Activated naive CD8-positive, alpha-beta T cell treated with anti-CD3 and anti-CD28 coated beads for 36 hours (primary cell): ENCODE measurements at regions not wholly inside any gene's neighbourhood (a gene's known extent, or its start where the extent isn't known, plus 50 kb on each side); places are given as distances from the start of the nearest gene placed in this dataset.

ENCODE experiments used
- DNase-seq: peaks from one replicate; pipeline ENCODE4 v3.0.0; 2021
- H3K27ac Mint-ChIP-seq: one replicate; pipeline ENCODE4 v1.8.0; 2022; ENCODE audit warnings: mild to moderate bottlenecking, moderate library complexity, mixed read lengths
- H3K27me3 Mint-ChIP-seq: one replicate; pipeline ENCODE4 v1.8.0; 2022; ENCODE audit warnings: mild to moderate bottlenecking, mixed read lengths
- H3K36me3 Mint-ChIP-seq: one replicate; pipeline ENCODE4 v1.8.0; 2021; ENCODE audit warnings: mild to moderate bottlenecking, mixed read lengths
- H3K4me1 Mint-ChIP-seq: one replicate; pipeline ENCODE4 v1.8.0; 2021; ENCODE audit warnings: mixed read lengths
- H3K4me3 Mint-ChIP-seq: one replicate; pipeline ENCODE4 v1.8.0; 2022; ENCODE audit warnings: mild to moderate bottlenecking, moderate library complexity, mixed read lengths
- H3K9me3 Mint-ChIP-seq: one replicate; pipeline ENCODE4 v1.8.0; 2022; ENCODE audit warnings: mixed read lengths

DNA sequence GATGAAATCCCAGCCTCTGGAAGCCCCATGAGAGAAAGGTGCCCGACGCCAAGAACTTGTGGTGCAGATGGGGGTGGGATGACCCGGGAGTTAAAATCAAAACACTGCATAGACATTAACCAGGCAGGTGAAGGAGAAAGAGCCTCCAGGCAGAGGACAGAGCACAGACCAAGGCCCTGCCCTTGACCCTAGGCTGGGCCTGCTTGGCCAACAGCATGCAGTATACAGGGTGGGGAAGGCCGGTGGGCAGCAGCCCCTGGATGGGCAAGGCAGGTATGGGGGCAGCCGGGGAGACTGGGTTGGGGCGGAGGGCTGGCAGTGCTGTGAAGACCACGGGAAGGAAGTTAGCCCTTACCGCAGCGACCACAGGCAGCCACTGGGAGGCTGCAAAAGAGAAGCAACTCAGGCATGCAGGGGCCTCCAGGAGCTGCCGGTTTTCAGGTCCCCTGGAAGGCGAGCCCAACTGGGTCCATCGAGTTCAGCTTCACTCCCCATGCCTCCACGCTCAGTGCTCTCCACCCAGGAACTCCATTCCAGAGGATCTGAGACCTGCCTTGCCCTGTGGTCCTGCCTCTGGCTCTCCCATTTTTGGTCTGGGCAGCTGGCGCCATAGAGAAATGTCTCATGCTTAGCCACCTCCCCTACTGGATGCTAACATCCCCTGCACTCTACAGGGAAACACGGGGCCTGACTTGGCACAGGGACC is 81.2 kb downstream of the C16orf95 start:
- Mint-ChIP-seq H3K27ac (no peak overlapping the region), H3K9me3 (no peaks in the 10 kb centered on the region), H3K4me3 (no peak overlapping the region), H3K27me3 (peaks cover 42% of the 10 kb centered on the region), H3K4me1 (peaks cover 10% of the 10 kb centered on the region), H3K36me3 (no peaks in the 10 kb centered on the region)
- DNase-seq: no peak

GRCh38 chr16:87236516-87237115 is 80.6 kb downstream of the C16orf95 start:
- Mint-ChIP-seq H3K4me3 (no peak overlapping the region), H3K27ac (no peak overlapping the region), H3K27me3 (peaks cover 42% of the 10 kb centered on the region), H3K36me3 (no peaks in the 10 kb centered on the region), H3K9me3 (no peaks in the 10 kb centered on the region), H3K4me1 (peaks cover 10% of the 10 kb centered on the region)
- no peak for DNase-seq

DNA sequence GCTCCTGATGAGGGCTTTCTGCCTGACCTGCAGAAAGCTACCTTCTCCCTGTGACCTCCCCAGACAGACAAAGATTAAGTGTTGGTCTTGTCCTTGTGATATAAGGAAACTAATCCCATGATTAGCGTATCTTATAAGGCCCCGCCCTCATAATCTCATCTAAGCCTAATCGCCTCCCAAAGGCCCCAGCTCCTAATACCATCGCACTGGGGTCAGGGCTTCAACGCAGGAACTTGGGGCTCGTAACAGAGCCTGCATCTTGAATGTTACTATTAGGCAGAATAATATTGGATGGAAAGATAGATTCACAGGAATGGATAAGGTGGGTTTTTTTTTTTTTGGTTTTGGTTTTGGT is 78.9 kb downstream of the C16orf95 start:
- H3K27ac Mint-ChIP-seq: no peak overlapping the region
- no peak for DNase-seq
- no peaks in the 10 kb centered on the region for H3K36me3 Mint-ChIP-seq
- H3K9me3 Mint-ChIP-seq: no peaks in the 10 kb centered on the region
- peaks cover 42% of the 10 kb centered on the region for H3K27me3 Mint-ChIP-seq
- H3K4me3 Mint-ChIP-seq: no peak overlapping the region
- peaks cover 10% of the 10 kb centered on the region for H3K4me1 Mint-ChIP-seq

GRCh38 chr16:87239545-87239944 is 77.6 kb downstream of the C16orf95 start:
- Mint-ChIP-seq H3K27me3 (peaks cover 37% of the 10 kb centered on the region), H3K4me1 (peaks cover 10% of the 10 kb centered on the region), H3K36me3 (no peaks in the 10 kb centered on the region), H3K9me3 (no peaks in the 10 kb centered on the region), H3K27ac (no peak overlapping the region), H3K4me3 (no peak overlapping the region)
- no peak for DNase-seq

GRCh38 chr16:87240211-87241136 is 76.7 kb downstream of the C16orf95 start:
- Mint-ChIP-seq H3K4me1 (peaks cover 10% of the 10 kb centered on the region), H3K9me3 (no peaks in the 10 kb centered on the region), H3K27me3 (peaks cover 30% of the 10 kb centered on the region), H3K27ac (no peak overlapping the region), H3K4me3 (no peak overlapping the region), H3K36me3 (no peaks in the 10 kb centered on the region)
- DNase-seq: no peak

GRCh38 chr16:87241137-87241771 is 75.9 kb downstream of the C16orf95 start:
- H3K4me1 Mint-ChIP-seq: peaks cover 5% of the 10 kb centered on the region
- H3K27ac Mint-ChIP-seq: no peak overlapping the region
- H3K27me3 Mint-ChIP-seq: peaks cover 25% of the 10 kb centered on the region
- H3K9me3 Mint-ChIP-seq: no peaks in the 10 kb centered on the region
- H3K36me3 Mint-ChIP-seq: no peaks in the 10 kb centered on the region
- H3K4me3 Mint-ChIP-seq: no peak overlapping the region
- no peak for DNase-seq

GRCh38 chr16:87243478-87243877 is 73.7 kb downstream of the C16orf95 start:
- DNase-seq: no peak
- no peak overlapping the region for H3K27ac Mint-ChIP-seq
- H3K27me3 Mint-ChIP-seq: peaks cover 5% of the 10 kb centered on the region
- H3K36me3 Mint-ChIP-seq: no peaks in the 10 kb centered on the region
- no peaks in the 10 kb centered on the region for H3K9me3 Mint-ChIP-seq
- no peak overlapping the region for H3K4me3 Mint-ChIP-seq
- H3K4me1 Mint-ChIP-seq: peaks cover 1% of the 10 kb centered on the region

DNA sequence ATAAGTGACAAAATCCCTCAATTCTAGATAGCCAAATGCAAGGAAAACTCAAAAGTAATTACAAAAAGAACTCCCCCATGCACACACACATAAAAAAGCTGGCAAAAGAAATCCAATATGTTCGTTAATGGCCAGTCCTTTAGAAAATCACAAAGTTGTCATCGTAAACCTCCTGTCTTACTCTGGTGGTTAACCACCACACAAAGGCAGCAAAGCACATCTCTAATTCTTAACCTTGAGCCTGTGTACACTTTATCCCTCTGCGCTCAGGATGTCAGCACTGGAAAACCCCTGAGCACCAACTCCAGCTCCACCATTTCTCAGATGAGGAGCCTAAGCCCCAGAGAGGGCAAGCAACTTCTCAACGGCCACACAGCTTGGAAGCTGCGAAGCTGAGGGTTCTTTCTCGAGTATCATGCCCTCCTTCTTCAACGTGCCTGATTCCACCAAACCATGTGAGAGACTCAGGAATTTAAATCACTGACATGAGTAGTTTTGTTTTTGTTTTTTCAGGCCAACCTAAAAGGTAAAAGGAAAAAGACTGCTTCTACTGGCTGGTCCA is 72.5 kb downstream of the C16orf95 start:
- no peaks in the 10 kb centered on the region for H3K36me3 Mint-ChIP-seq
- H3K27me3 Mint-ChIP-seq: peaks cover 3% of the 10 kb centered on the region
- H3K27ac Mint-ChIP-seq: no peak overlapping the region
- peaks cover 8% of the 10 kb centered on the region for H3K4me1 Mint-ChIP-seq
- H3K4me3 Mint-ChIP-seq: no peak overlapping the region
- DNase-seq: no peak
- no peaks in the 10 kb centered on the region for H3K9me3 Mint-ChIP-seq

DNA sequence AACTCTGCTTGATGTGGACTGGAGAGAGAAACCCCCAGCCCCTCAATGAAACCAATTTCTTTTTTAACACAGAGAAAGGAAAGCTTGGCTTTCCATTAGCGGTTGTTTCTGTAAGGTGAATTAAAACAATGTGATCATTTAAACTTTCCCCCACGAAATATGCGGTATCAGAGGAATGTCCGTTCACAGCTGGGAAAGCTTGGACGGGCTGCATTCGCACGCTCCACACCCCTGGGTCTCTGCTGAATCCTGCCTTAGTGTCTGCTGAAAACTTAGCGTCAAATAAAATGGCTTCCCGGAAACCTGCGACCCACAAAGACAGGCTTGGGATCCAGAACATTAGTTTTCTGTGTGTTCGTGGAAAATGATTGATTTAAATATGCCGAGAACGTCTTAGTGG is 71.7 kb downstream of the C16orf95 start:
- no peaks in the 10 kb centered on the region for H3K9me3 Mint-ChIP-seq
- H3K4me1 Mint-ChIP-seq: peaks cover 8% of the 10 kb centered on the region
- DNase-seq: no peak
- H3K4me3 Mint-ChIP-seq: no peak overlapping the region
- no peak overlapping the region for H3K27ac Mint-ChIP-seq
- H3K36me3 Mint-ChIP-seq: no peaks in the 10 kb centered on the region
- H3K27me3 Mint-ChIP-seq: peaks cover 3% of the 10 kb centered on the region

GRCh38 chr16:87246269-87247065 is 70.7 kb downstream of the C16orf95 start:
- no peaks in the 10 kb centered on the region for H3K9me3 Mint-ChIP-seq
- no peak for DNase-seq
- H3K4me1 Mint-ChIP-seq: peaks cover 8% of the 10 kb centered on the region
- H3K27ac Mint-ChIP-seq: no peak overlapping the region
- no peaks in the 10 kb centered on the region for H3K36me3 Mint-ChIP-seq
- H3K4me3 Mint-ChIP-seq: no peak overlapping the region
- peaks cover 3% of the 10 kb centered on the region for H3K27me3 Mint-ChIP-seq

GRCh38 chr16:87248714-87249113 is 68.5 kb downstream of the C16orf95 start:
- H3K27me3 Mint-ChIP-seq: peaks cover 3% of the 10 kb centered on the region
- H3K9me3 Mint-ChIP-seq: no peaks in the 10 kb centered on the region
- DNase-seq: no peak
- no peak overlapping the region for H3K27ac Mint-ChIP-seq
- H3K4me3 Mint-ChIP-seq: no peak overlapping the region
- H3K4me1 Mint-ChIP-seq: peaks cover 8% of the 10 kb centered on the region
- no peaks in the 10 kb centered on the region for H3K36me3 Mint-ChIP-seq

- no peaks in the 10 kb centered on the region for H3K9me3 Mint-ChIP-seq
- no peak overlapping the region for H3K4me3 Mint-ChIP-seq
- no peak for DNase-seq
- no peak overlapping the region for H3K27ac Mint-ChIP-seq
- H3K36me3 Mint-ChIP-seq: no peaks in the 10 kb centered on the region
- peaks cover 3% of the 10 kb centered on the region for H3K27me3 Mint-ChIP-seq
- H3K4me1 Mint-ChIP-seq: peaks cover 8% of the 10 kb centered on the region
Observed at GRCh38 chr16:87249425-87249824, 67.8 kb downstream of the C16orf95 start.

GRCh38 chr16:87250431-87250960 is 66.7 kb downstream of the C16orf95 start:
- Mint-ChIP-seq H3K27ac (no peak overlapping the region), H3K36me3 (no peaks in the 10 kb centered on the region), H3K27me3 (peaks cover 3% of the 10 kb centered on the region), H3K4me3 (no peak overlapping the region), H3K9me3 (no peaks in the 10 kb centered on the region), H3K4me1 (peaks cover 8% of the 10 kb centered on the region)
- DNase-seq: no peak
